GM10248 (cell line): ENCODE measurements at regions not wholly inside any gene's neighbourhood (a gene's known extent, or its start where the extent isn't known, plus 50 kb on each side); places are given as distances from the start of the nearest gene placed in this dataset.

Experiments used
- CTCF ChIA-PET: fragments of 300-600 bp; sonication (Branson Sonifier 250); formaldehyde crosslinking; extraction: SDS; loops from one replicate; lab custom pipeline; 2021; ENCODE audit warnings: antibody characterized with exemption; lab: Yijun Ruan, JAX
- POLR2A ChIA-PET: fragments of 350-650 bp; sonication (Branson Sonifier 250); formaldehyde crosslinking; extraction: SDS; loops from one replicate; lab custom pipeline; 2020; ENCODE audit warnings: antibody characterized with exemption; lab: Yijun Ruan, JAX
- DNase-seq: peaks from one replicate; pipeline ENCODE4 v3.0.0; 2012; ENCODE audit errors: extremely low spot score
- TF ChIP-seq, protein P1 (sequence below): IDR thresholded peaks from 2 replicates; pipeline ENCODE4 v1.5.1; 2012; ENCODE audit warnings: mild to moderate bottlenecking, low read depth; ENCODE audit errors: extremely low read depth, missing control alignments, control extremely low read depth

DNA sequence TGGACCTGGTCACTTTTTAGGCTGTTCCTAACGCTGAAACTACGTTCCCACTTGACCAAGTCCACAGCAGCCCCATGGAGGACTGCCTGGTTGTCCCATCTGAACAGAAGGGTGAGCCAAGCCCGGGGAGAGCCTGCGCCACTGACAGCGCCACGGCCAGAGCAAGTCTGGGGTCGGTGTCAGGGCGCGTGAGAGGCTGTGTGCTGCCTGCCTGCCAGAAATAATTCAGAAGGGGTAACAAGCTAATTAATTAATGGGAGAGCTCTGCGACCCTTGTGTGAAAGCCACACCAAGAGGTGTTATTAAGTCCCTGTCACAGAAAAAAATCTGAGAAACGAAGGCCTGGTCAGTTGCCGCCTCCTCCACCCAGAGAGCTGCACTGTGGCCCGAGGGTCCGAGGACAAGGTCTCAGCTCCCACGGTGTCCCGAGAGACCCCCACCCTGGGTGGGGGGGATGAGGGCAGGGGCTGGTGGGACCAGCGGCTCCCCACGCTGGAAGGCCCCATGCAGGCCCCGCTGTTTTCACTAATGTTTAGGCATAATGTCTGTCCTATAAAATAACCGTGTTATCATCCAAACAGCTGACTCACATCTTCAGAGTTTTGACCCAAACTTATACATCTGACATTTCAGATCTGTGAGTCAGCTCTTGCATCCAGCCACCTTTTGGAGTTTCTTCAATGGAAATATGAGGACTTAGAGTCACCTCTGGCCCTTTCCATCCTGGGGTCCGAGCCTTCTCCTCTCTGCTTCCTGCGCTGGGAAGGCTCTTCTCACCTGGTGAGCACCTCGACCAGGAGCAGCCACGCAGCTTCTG is 58.5 kb downstream of the DLL1 start:
- ChIA-PET CTCF (no interaction called here), POLR2A (no interaction called here)
- TF ChIP-seq, protein P1, sequence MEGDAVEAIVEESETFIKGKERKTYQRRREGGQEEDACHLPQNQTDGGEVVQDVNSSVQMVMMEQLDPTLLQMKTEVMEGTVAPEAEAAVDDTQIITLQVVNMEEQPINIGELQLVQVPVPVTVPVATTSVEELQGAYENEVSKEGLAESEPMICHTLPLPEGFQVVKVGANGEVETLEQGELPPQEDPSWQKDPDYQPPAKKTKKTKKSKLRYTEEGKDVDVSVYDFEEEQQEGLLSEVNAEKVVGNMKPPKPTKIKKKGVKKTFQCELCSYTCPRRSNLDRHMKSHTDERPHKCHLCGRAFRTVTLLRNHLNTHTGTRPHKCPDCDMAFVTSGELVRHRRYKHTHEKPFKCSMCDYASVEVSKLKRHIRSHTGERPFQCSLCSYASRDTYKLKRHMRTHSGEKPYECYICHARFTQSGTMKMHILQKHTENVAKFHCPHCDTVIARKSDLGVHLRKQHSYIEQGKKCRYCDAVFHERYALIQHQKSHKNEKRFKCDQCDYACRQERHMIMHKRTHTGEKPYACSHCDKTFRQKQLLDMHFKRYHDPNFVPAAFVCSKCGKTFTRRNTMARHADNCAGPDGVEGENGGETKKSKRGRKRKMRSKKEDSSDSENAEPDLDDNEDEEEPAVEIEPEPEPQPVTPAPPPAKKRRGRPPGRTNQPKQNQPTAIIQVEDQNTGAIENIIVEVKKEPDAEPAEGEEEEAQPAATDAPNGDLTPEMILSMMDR: no peak
- no peak for DNase-seq

DNA sequence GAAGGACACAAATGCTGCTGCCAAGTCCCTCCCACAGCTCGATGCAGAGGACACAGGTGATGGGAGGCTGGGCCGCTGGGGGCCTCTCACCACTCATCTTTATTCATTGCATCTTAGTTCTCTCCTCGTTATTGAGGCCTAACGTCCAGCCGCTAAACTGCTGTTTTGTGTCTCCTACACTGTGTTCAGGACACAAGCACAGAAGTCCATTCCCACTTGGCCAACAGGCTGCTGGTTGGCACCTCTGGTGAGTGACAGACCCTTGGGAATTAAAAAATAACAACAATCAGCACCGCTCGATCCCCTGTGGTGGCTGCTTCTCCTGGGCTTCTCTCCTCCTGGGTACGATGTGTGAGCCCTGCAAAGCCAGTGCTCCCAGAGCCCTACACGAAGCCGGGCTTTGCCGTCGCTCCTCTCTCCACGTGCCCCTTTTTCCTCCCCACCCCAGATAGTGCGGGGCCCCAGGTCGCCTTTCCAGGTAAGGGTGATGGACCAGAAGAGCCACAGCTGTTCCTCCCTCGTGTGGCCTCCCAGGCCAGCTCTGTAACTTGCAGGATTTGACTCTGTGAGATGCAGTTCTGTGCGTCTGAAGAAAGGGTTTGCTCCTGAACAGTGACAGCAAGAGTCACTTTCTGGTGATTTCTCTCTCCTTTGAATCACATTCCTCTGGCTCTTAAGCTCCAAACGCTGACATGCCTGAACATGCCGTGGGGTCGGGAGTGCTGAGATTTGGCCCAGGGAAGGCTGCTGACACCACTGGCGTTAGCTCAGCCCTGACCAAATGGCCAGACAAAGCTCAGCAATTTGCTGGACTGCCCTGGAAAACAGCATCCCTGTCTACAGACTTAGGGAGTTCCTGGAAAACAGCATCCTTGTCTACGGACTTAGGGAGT is 59.3 kb downstream of the DLL1 start:
- POLR2A ChIA-PET: no interaction called here
- DNase-seq: no peak
- TF ChIP-seq, protein P1: no peak
- CTCF ChIA-PET: no interaction called here

DNA sequence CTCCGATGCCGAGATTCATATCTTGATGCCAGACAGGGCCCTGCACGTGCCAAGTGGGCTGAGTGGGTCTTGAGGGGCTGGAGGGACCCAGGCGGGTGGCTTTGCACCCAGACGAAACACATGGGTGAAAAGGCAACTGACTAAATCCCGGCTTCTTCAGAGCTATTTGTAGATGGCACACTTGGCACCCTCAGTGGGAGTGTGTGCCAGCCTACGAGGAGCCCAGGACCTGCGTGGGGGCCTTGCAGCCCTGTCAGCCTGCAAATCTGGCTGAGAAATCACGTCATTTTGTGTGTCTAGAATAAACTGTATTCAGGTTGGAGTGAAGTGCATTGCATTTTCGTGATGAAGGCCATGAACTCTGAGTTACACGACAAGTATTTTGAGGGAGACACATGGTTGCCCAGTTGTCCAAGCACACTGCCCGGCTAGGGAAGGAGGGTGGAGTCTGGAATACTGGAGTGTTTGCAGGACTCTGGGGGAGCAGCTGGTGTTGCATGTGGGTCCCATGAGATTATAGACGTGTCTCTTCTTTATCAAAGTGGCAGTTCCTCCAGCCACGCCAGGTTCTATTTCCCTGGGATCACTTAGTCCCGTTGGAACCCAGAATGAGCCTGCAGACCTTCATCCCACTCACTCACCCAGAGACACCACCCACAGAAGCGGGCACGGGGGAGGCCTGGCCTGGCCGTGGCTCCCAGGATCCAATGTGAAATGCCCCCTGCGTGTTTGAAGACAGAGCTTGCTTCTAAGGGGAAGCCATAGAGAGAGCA is 60.2 kb downstream of the DLL1 start:
- ChIA-PET POLR2A (no interaction called here), CTCF (no interaction called here)
- TF ChIP-seq, protein P1: no peak
- DNase-seq: no peak

DNA sequence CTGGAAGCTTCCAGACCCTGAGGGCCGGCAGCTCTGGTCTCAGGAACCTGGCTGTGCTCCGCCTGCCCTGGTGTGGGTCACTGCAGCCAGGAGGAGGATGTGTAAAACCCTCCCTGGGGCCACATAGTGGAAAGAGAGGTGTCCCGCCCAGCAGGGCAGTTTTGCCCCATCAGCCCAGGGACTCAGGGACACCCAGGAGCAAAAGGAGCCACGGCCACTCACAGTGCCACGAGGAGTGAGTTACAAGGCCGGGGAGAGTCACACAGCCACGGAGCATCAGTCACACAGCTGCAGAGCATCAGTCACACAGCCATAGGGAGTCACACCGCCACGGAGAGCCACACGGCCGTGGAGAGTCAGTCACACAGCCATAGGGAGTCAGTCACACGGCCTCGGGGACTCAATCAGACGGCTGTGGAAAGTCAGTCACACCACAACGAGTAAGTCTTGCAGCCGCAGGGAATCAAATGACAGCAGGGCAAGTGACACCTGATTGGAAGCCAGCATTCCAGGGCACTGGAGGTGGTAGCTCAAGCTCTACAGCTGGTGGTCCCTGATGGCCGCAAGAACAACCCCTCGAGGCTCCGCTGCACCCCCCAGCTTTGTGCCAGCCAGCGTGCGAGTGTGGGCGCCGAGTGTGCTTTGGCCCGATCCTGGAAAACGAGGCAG is 60.9 kb downstream of the DLL1 start:
- TF ChIP-seq, protein P1: no peak
- DNase-seq: no peak
- POLR2A ChIA-PET: no interaction called here
- CTCF ChIA-PET: no interaction called here

DNA sequence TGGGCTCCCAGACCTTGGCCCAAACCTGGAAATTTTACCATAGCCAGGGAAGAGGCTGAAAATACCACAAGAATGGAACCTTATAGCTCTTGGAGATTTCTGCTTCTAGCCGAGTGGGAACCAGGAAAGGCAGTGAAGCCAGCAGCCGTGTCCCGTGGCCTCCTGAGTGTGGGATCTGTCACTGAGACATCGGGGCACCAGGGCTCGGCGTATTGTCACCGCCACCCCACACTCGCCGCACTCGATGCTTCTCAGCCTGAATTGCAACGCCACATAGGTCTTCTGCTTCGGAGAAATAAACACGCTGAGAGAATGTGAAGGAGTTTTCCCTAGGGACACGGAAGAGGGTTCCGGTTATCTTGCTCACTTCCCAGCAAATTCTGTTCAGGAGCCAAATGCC is 61.5 kb downstream of the DLL1 start:
- TF ChIP-seq, protein P1: no peak
- ChIA-PET POLR2A (no interaction called here), CTCF (no interaction called here)
- no peak for DNase-seq

DNA sequence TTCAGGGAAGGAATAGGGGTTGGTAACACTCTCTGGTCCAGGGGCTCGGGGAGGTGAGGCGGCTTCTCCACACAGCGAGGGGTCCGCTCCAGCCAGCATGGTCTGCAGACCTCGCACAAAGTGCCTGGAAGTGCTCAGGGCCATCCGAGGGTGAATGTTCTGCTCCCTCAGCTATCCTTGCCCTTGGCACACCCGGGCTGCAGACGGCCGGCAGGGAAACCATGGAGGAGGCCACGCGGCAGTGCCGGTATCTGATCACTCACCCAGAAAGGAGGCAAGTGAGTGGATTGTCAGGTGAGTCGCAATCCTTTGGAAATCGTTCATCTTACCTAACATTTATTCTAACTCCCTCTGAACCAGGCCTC is 62.0 kb downstream of the DLL1 start:
- CTCF ChIA-PET: no interaction called here
- POLR2A ChIA-PET: no interaction called here
- TF ChIP-seq, protein P1: no peak
- DNase-seq: no peak
